ENCODE measurements at regions not wholly inside any gene's neighbourhood (a gene's known extent, or its start where the extent isn't known, plus 50 kb on each side); places are given as distances from the start of the nearest gene placed in this dataset.

DNA sequence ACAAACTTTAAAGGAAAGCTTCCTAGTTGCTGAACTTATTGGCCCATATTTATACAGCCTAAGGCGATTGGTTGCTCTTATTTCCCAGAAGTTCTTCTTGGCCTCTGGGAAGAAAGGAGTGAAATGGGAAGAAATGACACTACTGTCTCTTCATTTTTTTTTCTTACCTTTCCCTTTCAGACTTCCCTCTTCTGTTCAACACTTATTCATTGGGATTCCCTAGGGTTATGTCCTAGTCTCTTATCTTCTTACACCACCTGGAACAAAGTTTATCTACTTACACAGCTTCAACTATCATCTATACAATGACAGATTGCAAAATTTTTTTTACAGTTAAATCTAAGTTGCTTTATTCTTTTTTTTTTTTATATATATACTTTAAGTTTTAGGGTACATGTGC is 68.0 kb downstream of the SNX12 start:
- DNase-seq (ENCODE audit: low read depth): no peak

DNA sequence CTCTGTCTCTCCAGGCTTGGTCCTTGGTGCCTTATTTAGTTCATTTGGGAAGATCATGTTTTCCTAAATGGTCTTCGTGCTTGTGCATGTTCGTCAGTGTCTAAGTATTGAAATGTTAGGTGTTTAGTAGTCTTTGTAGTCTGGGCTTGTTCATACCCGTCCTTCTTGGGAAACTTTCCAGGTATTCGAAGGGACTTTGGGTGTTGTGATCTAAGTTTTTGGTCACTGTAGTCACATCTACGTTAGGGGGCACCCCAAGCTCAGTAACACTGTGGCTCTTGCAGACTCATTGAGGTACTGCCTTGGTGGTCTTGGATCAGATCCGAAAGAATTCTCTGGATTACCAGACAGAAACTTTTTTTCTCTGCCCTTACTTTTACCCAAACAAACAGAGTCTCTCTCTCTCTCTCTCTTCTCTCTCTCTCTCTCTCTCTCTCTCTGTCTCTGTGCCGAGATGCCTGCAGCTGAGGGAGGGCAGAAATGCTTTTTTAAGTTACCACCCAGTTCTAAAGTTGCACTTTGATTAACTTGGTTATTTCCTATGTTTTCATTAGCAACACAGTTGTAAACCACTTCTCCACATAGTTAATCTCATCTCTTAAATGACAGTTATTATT is 67.6 kb upstream of the SLC7A3 start:
- peak; percentile 56 for DNase-seq (ENCODE audit: low read depth)

GRCh38 chrX:70995338-70995737 is 64.4 kb upstream of the SLC7A3 start:
- DNase-seq (ENCODE audit: low read depth): no peak

- DNase-seq (ENCODE audit: low read depth): no peak
These were observed 57.5 kb upstream of the SLC7A3 start for GRCh38 chrX:70988425-70988824.

Data from iris pigment epithelial cell (primary cell).